GM23338 (cell line): ENCODE measurements at regions not wholly inside any gene's neighbourhood (a gene's known extent, or its start where the extent isn't known, plus 50 kb on each side); places are given as distances from the start of the nearest gene placed in this dataset.

Source experiments
- CREB1 ChIP-seq: fragments of 250-450 bp; sonication (Bioruptor Pico); IDR thresholded peaks from 2 replicates; pipeline ENCODE4 v1.5.0; 2020; ENCODE audit warnings: low read depth, mild to moderate bottlenecking, moderate library complexity
- EZH2 ChIP-seq: fragments of 200-600 bp; sonication (generic); IDR thresholded peaks from one replicate; pipeline ENCODE4 v1.8.0; 2017; ENCODE audit warnings: antibody characterized with exemption, mild to moderate bottlenecking, low read depth; ENCODE audit not compliant: unreplicated experiment
- EZH2phosphoT487 ChIP-seq: fragments of 200-600 bp; sonication (generic); IDR thresholded peaks from one replicate; pipeline ENCODE4 v1.8.1; 2018; ENCODE audit warnings: antibody characterized with exemption; ENCODE audit not compliant: unreplicated experiment
- JUNB ChIP-seq: IDR thresholded peaks from one replicate; pipeline ENCODE4 v1.6.1; 2016; ENCODE audit warnings: antibody characterized with exemption; ENCODE audit not compliant: unreplicated experiment
- NANOG ChIP-seq: IDR thresholded peaks from 2 replicates; pipeline ENCODE4 v1.6.1; 2016; ENCODE audit warnings: antibody characterized with exemption, borderline replicate concordance
- POLR2AphosphoS5 ChIP-seq: IDR thresholded peaks from 2 replicates; pipeline ENCODE4 v1.6.1; 2016; ENCODE audit warnings: antibody characterized with exemption, low read depth
- REST ChIP-seq: IDR thresholded peaks from one replicate; pipeline ENCODE4 v1.6.1; 2018; ENCODE audit warnings: antibody characterized with exemption; ENCODE audit not compliant: unreplicated experiment
- STAT1 ChIP-seq: IDR thresholded peaks from one replicate; pipeline ENCODE4 v1.6.1; 2016; ENCODE audit warnings: antibody characterized with exemption; ENCODE audit not compliant: unreplicated experiment
- ZNF114 ChIP-seq: fragments of 250-450 bp; sonication (Bioruptor Pico); IDR thresholded peaks from 2 replicates; pipeline ENCODE4 v1.5.0; 2020; ENCODE audit warnings: mild to moderate bottlenecking, moderate library complexity
- ZNF331 ChIP-seq: fragments of 250-450 bp; sonication (Bioruptor Pico); IDR thresholded peaks from 2 replicates; pipeline ENCODE4 v1.5.0; 2020; ENCODE audit warnings: low read depth, mild to moderate bottlenecking, moderate library complexity
- ZNF462 ChIP-seq: fragments of 250-450 bp; sonication (Bioruptor Pico); IDR thresholded peaks from 2 replicates; pipeline ENCODE4 v1.5.0; 2020; ENCODE audit warnings: mild to moderate bottlenecking, moderate library complexity
- TF ChIP-seq, protein P1 (sequence below), 2 experiments: fragments of 200-600 bp in 1 of 2; sonication (generic) in 1 of 2; conservative IDR thresholded peaks; 2 replicates each; pipeline versions ENCODE4 v1.5.1 to v1.6.1; 2016 to 2017; ENCODE audit warnings: antibody characterized with exemption in 2 of 2, low read depth in 2 of 2, mild to moderate bottlenecking in 2 of 2, moderate library complexity in 1 of 2

DNA sequence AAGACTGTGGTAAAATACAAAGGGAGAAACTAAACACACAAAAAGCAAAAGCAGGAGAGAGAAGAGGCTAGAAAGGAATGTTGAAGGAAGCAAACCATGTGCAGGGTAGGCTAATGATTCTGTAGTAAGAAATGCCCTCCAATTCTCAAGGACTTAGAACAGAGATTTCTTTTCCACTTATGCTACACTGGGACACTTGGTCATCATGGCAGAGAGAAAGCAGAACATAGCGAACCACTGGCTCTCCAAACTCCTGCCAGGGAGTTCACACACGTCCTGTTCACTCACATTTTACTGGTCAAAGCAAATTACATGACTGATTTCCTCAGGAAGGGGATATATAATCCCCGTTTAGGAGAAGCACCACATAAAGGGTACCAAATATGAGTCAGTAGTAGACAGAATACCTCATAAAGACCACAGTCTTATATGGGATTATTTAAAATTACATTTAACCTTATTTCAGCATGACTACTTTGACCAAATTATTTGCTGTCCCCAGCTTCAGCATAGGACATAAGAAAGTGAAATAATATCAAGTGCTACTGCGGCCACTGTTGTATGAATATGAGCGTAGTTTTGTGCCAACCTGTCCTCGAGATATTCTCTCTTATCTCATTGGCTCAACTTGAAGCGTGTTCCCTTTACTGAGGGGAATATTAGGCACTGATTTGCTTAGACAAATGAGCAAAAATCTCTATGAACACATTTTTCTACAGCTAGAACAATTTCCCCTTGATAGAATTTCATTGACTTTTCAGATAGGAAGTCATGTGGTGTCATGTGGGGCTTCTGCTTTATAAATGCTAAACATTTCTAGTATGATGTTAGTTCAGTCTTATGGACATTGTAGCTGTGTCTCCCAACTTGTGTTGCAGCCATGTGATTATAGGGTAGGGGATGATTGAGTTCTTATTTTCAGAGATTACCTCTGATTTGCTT is 81.7 kb downstream of the FAM161A start:
- TF ChIP-seq, protein P1, sequence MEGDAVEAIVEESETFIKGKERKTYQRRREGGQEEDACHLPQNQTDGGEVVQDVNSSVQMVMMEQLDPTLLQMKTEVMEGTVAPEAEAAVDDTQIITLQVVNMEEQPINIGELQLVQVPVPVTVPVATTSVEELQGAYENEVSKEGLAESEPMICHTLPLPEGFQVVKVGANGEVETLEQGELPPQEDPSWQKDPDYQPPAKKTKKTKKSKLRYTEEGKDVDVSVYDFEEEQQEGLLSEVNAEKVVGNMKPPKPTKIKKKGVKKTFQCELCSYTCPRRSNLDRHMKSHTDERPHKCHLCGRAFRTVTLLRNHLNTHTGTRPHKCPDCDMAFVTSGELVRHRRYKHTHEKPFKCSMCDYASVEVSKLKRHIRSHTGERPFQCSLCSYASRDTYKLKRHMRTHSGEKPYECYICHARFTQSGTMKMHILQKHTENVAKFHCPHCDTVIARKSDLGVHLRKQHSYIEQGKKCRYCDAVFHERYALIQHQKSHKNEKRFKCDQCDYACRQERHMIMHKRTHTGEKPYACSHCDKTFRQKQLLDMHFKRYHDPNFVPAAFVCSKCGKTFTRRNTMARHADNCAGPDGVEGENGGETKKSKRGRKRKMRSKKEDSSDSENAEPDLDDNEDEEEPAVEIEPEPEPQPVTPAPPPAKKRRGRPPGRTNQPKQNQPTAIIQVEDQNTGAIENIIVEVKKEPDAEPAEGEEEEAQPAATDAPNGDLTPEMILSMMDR (conservative IDR thresholded peaks at IDR 0.05; ENCODE audit: low read depth in 2 of 2): no peak
- TF ChIP-seq CREB1 (CRISPR knock-in tag) (no peak), POLR2AphosphoS5 (no peak), EZH2phosphoT487 (no peak), REST (no peak), JUNB (no peak), STAT1 (no peak), EZH2 (no peak), NANOG (no peak), ZNF114 (CRISPR knock-in tag) (no peak), ZNF331 (CRISPR knock-in tag) (no peak), ZNF462 (CRISPR knock-in tag) (no peak)
